OCI-LY3 (cell line): ENCODE measurements at regions not wholly inside any gene's neighbourhood (a gene's known extent, or its start where the extent isn't known, plus 50 kb on each side); places are given as distances from the start of the nearest gene placed in this dataset.

Experiments used
- EZH2phosphoT487 ChIP-seq: fragments of 200-600 bp; shearing (Covaris generic); IDR thresholded peaks from 2 replicates; pipeline ENCODE4 v1.6.1; 2018; ENCODE audit warnings: antibody characterized with exemption, mixed run types, low read depth
- TF ChIP-seq, protein P1 (sequence below): fragments of 200-600, 300-600 bp; sonication (generic); IDR thresholded peaks from 2 replicates; pipeline ENCODE4 v1.5.1; 2014; ENCODE audit warnings: antibody characterized with exemption, low read length, low read depth

DNA sequence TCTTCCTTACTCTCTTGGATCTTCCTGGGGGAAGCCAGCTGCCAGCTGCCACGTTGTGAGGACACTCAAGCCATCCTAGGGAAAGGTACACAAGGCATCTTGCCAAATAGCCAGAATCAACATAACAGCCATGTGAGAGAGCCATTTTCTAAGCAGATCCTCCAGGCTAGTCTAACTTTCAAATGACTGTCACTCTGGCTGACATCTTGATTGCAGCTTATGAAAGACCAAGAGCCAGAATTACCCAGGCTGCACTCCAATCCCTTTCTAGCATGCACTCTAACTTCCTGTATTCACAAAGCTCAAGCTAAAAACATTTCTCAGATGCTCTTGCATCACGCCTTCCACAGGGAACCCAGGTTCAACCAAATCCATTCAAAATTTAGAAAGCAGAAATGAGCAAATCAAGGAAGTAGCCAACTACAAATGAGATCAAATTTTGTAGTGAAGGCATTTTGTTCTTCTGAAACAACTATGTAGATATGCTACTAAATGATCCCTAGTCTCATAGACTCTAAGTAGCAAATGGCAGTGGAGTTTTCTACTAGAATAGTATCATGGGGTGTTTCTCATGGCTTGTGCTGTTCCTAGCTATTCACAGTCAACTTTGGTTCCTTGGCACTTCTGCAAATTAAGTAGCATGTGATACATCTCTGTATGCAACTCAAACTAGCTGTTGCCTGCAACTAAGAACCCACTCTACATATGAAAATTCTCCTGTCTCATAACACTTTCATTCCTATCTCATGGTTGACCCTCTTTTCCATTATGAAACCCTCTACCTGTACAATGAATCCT lies 281.9 kb downstream of the ZEB2 start:
- TF ChIP-seq EZH2phosphoT487 = no peak
- TF ChIP-seq, protein P1, sequence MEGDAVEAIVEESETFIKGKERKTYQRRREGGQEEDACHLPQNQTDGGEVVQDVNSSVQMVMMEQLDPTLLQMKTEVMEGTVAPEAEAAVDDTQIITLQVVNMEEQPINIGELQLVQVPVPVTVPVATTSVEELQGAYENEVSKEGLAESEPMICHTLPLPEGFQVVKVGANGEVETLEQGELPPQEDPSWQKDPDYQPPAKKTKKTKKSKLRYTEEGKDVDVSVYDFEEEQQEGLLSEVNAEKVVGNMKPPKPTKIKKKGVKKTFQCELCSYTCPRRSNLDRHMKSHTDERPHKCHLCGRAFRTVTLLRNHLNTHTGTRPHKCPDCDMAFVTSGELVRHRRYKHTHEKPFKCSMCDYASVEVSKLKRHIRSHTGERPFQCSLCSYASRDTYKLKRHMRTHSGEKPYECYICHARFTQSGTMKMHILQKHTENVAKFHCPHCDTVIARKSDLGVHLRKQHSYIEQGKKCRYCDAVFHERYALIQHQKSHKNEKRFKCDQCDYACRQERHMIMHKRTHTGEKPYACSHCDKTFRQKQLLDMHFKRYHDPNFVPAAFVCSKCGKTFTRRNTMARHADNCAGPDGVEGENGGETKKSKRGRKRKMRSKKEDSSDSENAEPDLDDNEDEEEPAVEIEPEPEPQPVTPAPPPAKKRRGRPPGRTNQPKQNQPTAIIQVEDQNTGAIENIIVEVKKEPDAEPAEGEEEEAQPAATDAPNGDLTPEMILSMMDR = no peak
